NCI-H69 (cell line): ENCODE measurements at regions not wholly inside any gene's neighbourhood (a gene's known extent, or its start where the extent isn't known, plus 50 kb on each side); places are given as distances from the start of the nearest gene placed in this dataset.

Source experiments
- DNase-seq: peaks from one replicate; lab custom pipeline; 2025; lab: John Stamatoyannopoulos, UW

DNA sequence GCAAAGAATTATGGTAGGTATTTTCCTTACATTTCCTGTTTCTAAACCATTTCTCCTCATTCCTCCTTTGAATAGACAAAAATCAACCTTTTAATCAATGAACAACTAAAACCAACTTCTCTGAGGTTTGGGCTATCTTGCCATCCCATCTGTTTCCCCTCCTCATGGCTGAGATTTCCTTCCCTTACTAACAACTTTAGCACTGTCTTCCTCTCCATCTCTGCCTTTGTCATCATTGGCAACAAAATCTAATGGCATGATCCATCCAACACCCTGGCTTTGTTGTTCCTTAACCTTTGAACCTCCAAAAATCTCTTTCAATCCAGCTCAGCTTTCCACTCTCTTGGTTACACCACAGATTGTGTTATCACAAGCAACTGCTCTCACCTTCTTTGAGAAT is 95.3 kb upstream of the FAM136A start:
- no peak for DNase-seq

DNA sequence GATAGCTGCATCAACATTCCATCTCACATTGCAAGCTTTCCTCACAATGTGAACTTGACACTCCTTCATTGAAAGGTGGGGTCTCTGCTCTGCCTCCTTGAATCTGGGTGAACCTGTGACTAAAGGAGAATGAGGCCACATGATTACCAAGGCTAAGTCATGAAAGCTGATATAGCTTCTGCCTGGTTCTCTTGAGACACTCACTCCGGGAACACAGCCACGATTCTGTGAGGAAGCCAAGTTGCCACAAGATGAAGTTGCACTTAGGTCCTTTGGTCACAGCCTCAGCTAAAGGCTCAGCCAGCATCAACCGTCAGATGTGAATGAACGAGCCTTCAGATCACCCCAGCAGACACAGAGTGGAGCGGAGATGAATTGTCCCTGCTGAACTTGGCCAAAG is 94.7 kb upstream of the FAM136A start:
- DNase-seq, result no peak

DNA sequence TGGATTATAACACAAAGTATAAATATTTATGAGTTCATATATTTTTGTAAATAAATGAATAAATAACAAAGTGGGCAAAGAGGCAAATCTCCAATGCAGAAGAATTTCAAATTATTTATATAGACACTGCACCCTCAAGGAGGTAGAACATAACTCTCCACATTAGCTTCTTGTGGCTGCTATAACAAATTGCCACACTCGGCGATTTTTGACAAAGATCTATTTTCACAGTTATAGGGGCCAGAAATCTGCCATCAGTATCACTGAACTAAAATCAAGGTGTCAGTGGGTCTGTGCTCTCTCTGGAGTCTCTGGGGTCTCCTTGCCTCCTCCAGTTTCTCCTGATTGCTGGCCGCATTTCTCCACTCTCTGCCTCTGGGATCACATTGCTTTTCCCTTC is 92.0 kb upstream of the FAM136A start:
- no peak for DNase-seq

DNA sequence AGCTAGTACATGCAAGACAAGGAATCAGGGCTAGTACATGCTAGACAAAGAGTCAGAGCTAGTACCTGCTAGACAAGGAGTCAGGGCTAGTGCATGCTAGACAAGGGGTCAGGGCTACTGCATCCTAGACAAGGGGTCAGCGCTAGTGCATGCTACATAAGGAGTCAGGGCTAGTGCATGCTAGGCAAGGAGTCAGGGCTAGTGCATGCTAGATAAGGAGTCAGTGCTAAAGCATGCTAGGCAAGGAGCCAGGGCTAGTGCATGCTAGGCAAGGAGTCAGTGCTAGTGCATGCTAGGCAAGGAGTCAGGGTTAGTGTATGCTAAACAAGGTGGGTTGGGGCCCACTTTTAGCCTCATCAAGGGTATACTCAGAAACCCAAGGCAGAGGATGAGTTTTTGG is 90.1 kb upstream of the FAM136A start:
- no peak for DNase-seq

DNA sequence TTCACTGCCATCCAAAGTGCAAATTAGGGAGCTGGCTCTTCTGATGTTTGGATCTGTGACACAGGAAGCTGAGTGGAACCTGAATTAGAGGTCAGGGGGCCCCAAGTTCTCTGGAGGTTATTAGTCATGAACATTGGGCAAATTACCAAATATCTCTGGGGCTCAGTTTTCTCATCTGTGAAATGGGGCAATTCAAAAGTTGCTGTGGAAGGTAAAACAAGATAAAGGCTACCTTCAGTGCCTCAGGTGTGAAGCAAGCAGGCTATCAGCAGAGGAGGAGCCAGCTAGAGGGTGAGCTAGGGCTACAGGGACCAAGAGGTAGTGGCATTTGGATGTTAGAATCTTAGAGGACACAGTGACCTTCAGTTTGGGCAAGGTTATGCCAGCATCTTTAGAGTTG is 89.4 kb upstream of the FAM136A start:
- DNase-seq, result no peak

DNA sequence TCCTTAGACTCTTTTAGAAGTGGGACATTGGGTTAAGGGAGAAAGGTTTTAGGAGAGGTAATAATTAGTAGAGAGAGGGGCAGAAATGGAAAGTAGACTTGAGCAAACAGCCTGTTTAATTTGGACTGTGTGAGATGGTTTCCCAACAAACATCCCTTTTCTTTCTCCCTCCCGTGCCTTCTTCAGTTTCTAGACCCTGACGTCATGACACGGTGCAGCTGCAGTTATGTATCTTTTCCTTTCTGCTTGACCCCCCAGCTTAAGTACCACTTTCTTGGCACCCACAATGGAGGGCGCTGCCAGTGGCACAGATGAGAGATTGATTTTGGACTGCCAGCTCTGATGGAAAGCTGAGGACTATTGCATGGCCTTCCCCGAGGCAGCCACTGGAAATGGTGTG is 86.9 kb upstream of the FAM136A start:
- no peak for DNase-seq

DNA sequence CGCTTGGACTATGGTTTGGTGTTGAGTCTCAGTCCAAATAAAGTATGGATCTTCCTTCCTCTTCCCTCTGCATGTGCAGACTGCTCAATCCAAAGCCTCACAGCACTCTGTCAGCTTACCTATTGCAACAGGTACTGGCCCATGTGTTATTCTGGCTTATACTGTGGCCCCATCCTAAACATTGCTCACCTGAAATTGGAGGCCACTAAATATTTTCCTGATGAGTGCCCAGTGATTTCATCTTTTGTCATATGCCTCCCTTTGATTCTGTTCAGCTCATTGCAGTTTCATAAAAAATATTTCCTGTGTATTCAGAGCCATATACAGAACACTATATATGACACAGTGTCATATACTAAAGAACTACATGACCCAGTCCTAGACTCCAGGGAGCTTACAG is 86.3 kb upstream of the FAM136A start:
- DNase-seq, result no peak

DNA sequence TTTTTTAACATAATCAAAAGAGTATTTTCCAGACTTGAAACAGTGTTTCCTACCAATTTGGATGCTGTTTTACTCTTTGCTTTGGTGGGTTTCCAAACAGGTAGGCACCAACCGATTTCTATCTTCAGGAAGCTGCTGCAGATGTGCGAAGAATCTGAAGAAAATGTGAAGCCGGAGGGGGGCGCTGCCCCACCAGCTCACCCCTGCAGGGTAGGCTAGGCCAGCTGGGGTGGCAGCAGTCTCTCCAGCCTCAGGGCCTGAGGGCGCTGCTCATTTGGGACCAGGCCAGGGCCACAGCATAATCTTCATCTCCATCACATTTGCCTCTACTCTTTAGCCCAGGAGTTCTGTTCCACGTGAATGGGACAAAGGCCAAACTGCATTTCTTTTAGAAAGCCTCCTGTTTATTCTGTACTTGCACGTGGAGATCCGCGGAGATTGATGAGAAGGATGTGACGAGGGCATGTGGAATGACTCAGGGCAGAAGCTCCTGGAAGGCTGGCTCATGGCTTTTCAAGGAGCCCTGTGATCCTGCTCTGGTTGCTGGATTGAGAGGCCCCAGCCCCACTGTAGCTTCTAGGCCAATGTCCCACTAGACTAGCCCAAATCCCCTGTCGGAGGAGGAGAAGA is 84.2 kb upstream of the FAM136A start:
- peak; percentile 1 for DNase-seq

DNA sequence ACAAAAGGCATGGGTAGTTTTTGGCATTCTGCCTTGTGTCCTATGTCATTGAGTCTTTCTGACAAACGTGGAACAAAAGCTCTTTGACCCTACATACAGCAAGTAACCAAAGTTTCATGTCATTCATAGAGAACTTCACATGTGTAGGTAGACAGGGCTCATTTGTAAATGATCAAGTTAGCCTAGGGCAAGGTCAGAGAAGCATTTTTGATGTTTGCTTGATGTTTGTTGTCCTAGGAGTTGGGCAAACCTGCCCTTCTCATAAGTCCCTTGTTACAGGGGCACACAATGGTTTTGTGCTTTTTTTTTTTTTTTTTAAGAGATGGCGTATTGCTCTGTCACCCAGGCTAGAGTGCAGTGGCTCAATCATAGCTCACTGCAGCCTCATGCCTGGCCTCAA is 83.3 kb upstream of the FAM136A start:
- no peak for DNase-seq

DNA sequence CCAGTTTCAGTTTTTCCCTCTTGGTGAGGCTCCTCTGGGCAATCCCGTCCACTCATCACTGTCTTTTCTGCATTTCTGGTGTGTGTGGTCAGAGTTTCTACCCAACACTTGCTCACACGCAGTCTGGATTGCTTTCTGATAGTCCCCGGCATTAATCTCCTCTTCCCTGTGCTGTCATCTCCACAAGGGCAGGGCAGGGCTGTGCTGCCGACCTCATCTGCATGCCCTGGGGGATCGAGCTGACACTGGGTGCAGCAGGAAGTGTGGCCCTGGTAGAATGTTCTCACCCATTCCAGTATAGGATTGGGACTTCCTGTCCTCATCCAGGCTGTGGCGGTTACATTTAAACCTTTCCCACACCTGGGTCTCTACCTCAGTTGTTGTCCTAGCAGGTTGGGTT is 80.0 kb upstream of the FAM136A start:
- DNase-seq, result no peak

DNA sequence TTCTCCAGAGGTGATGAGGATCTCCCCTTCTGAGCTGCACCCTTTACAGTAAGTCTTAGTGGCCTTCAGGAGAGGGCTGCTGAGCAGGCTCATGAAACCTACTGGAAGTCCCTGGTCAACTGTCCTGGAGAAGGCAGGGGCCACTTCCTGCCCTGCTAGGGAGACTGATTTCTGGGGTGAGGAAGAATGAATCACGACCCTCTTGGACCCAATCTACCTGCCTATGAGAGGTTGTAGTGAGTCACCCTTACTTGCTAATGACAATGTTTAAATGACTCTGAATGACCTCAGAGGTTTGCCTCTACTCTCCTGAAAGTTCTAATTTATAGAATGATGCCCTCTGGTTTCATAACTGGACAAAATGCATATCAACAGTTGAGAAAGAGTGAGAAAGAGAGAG is 79.4 kb upstream of the FAM136A start:
- no peak for DNase-seq

DNA sequence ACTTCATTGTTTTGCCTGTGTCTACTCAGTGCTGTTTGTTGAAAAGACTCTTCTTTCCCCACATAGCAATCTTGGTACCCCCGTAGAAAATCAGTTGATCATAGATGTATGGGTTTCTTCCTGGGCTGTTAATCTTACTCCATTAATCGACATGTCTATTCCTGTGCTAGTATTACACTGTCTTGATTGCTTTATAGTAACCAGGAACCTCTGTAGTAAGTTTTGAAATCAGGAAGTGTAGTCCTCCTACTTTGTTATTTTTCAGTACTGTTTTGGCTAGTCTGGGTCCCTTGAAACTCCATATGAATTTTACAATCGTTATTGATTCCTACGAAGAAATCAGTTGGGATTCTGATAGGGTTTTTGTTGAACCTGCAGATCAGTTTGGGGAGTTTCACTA is 78.8 kb upstream of the FAM136A start:
- no peak for DNase-seq

DNA sequence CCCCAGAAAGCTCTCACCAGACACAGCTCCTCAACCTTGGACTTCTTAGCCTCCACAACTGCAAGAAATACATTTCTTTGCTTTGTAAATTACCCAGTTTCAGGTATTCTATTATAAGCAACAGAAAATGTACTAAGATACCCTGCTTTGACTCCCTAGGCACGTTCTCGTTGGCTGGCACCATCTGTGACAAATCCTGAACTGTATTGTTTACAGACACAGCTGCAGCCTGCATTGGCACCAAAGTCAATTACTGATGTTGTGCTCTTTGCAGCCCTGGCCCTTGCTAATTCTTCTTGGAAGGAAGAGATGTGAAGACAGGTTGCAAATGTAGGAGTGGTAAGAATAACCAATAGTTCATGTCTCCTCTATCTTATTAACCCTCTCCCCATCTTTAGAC is 72.7 kb upstream of the FAM136A start:
- no peak for DNase-seq

DNA sequence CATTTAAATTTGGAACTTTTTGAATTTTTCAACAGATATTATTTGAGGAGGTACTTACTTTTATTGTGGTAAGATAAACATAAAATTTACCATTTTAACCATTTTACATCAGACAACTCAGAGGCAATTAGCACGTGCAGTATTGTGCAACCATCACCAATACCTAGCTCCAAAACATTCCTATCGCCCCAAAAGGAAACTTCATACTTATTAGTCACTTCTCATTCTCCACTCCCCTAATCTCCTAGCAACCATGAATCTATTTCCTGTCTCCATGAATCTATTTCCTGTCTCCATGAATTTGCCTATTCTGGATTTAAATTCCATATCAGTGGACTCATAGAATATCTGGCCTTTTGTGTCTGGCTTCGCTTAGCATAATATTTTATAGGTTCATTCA is 69.9 kb upstream of the FAM136A start:
- DNase-seq, result no peak

DNA sequence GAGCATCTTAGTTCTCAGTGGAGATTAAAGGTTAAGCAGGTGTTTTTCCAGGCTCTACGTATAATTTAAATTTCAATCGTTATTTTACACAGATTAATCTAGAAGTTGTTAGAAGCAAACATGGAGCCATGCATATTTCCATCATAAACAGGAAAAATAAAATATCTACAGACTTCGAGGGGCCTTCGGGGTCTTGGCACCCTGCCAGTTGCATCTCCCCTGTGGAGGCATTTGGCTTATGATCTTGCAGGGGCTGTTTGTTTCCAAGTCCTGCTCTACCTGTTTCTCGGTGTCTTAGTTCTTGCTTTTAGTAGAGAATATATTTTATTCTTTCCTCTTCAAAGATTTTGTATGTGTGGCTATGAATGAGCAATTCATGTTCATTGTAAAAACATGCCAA is 67.2 kb upstream of the FAM136A start:
- no peak for DNase-seq

DNA sequence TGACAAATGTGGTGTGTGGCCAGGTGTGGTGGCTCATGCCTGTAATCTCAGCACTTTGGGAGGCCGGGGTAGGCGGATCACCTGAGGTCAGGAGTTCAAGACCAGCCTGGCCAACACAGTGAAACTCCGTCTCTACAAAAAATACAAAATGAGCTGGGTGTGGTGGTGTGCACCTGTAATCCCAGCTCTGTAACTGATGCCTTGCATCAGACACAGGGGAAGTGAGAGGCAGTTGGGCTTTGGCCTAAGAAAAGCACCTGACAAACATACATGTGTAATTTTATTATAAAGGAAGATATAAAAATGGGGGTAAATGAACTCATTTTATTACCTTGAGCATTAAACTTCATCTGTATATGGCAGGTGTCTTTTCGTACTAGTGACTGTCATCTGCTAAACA is 66.7 kb upstream of the FAM136A start:
- no peak for DNase-seq

DNA sequence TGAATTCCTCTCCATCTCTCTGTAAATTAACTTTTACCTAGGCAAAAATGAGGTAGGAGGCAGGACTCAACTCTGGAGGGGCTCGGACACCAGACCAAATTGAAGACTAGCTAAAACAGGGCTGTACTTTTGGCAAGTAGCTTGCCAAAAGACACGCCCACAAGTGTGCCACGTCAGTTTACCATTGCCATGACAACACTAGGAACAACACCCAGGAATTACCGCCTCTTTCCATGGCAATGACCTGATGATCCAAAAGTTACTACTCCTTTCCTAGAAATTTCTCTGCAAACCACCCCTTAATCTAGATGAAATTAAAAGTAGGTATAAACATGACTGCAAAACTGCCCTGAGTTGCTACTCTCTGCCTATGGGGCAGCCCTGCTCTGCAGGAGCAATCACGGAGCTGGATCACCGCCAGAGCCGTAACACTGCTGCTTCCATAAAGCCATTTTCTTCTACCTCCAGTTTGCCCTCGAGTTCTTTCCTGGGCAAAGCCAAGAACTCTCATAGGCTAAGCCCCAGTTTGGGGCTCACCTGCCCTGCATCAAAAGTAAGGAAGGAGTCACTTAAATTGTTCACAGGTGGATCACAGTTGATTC is 66.0 kb upstream of the FAM136A start:
- peak; percentile 12 for DNase-seq

DNA sequence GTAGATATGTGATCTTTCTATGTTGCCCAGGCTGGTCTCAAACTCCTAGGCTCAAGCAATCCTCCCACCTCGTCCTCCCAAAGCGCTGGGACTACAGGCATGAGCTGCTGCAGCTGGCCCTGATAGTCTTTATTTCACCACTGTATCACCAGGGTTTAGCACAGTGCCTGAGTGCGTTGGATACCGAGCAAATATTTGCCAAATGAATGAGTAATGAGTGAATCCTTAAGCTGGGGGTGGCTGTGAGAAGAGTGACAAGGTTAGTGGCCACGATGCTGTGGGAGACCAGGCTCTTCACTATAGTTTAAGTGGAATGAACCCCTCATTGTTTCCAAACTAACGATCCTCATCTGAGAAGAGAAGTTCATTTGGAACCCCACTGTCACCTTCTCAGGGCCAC is 60.8 kb upstream of the FAM136A start:
- DNase-seq, result no peak

DNA sequence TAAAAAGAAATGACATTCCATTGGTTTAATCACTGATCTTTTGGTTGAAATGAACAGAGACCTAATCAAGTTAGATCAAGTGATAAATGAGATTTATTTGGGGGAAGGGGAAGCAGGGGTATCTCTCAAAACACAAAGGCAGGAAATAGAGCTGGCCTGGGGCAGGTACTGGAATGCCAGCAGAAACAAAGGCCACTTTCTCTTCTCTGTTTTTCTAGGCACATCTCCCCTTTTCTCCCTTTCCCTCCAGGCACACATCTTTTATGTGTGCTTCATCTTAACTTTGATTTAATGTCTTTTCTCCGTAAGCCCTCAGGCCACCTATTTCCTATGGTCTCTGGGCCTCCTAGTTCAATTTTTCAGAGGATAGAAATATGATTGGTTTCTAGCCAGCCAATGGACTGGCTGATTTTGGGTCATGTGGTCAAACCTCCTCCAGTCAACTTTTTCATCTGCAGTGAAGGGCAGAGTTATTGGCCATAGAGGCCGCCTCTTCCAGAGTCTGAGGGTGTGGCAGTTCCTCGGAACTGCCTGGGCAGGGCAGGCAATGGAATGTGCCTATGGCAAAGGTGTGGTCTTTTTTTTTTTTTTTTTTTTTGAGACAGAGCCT is 58.9 kb upstream of the FAM136A start:
- DNase-seq, result no peak

DNA sequence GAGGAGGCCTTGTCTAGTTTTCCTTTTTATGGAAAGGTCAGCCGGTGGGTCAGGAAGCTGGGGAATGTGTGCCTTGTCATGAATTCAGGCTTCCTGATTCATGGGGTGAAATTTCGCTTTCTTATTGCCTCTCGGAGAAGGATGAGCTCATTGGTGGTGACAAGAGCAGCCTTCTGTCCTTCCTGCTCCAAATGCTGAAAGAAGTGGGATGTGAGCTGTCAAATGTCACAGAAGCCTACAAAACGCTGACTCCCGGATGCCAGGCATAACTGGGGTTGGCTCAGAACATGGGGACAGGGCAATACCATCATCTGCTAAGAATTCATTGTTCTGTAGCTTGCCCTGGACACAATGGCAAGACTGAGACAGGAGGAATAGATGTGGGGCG is 55.8 kb upstream of the FAM136A start:
- no peak for DNase-seq

DNA sequence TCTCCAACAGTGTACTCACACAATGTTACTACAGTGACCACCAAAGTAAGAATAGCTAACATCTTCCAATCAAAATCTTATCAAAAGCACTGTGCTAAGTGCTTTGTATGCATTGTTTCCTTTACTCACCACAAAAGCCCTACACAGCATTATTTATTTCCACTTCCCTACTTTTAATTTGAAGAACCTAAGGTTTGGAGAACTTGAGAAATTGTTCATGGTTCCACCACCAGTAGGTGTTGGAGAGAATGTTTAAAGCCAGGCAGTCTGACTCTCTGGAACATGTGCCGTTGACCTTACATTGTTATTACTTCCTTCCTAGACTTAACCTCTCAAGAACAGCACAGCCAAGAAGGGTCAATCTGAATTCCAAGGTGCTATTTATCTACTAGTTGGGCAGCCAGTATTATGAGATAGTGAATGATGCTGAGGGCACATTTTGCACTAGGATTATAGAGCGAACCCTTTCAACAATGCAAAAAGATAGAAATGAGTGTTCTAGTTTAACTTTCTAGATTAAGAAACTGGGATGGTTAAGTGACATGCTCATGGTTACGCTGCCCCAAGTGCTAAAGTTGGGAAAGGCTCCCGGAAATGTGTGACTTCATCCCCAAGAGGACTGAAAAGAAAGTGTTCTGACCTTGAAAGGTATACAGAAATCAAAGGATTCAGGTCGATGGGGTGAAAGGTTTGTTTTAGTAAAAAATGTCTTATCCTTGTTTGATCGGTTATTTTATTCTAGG is 55.2 kb upstream of the FAM136A start:
- DNase-seq, result no peak

DNA sequence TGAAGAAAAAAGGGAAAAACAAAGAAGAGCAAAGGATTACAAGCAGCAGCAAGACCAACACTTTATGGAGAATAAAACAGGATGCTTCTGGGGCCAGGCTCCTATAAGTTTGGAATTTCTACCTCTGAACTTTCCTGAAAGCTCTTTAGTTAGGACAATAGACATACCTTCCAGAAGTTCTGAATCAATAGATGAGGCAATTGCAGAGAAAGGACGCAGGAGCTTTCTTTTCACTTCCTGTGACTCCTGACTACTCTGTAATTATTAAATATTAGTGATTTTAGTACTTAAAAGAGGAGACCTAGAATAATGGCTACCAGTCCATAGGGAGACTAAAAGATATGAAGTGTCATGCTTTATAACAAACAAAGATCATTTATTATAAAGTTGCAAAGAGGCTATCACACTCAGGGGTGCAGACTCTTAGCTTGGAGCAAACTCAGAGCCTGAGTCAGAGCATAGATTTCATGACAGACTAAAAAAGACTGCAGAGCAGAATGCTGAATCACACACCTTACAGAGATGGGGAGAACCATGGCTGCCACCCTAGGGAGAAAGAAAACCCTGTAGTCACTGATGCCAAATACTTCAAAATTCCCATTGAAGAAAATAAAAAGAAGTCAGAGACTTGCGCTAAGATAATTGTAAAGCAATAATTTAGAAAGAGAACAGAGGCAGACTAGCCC is 52.5 kb upstream of the FAM136A start:
- no peak for DNase-seq
